Naive thymus-derived CD4-positive, alpha-beta T cell (primary cell): ENCODE measurements at regions not wholly inside any gene's neighbourhood (a gene's known extent, or its start where the extent isn't known, plus 50 kb on each side); places are given as distances from the start of the nearest gene placed in this dataset.
"Not testable (repeated sequence)": the region's sequence is repeated elsewhere in the genome, so short reads cannot be mapped to it uniquely, and the experiment has no call there.

Experiments
- ATAC-seq: fragments of 150-1000 bp; cut with Tn5 transposase; 2 replicates; pipeline ENCODE4 v1.10.0; 2021; ENCODE audit warnings: mild to moderate bottlenecking, moderate library complexity
- CTCF ChIA-PET: fragments of 350-600 bp; sonication (Branson Sonifier 250); formaldehyde crosslinking; loops from one replicate; lab custom pipeline; 2021; ENCODE audit warnings: antibody characterized with exemption; lab: Charles Lee
- POLR2A ChIA-PET: fragments of 350-600 bp; sonication (Branson Sonifier 250); formaldehyde crosslinking; loops from one replicate; lab custom pipeline; 2021; ENCODE audit warnings: antibody characterized with exemption, inconsistent platforms; lab: Charles Lee
- DNase-seq, 9 donors: peaks; one replicate each; pipeline versions ENCODE4 v3.0.0 to v3.0.0-alpha.2; 2020 to 2022; ENCODE audit warnings: mixed read lengths in 1 of 9
- H3K27ac ChIP-seq: one replicate; pipeline ENCODE4 v1.7.0; 2013; ENCODE audit warnings: mild to moderate bottlenecking, low read depth, low read length, moderate library complexity
- H3K27me3 ChIP-seq, 2 donors: one replicate each; pipeline ENCODE4 v1.7.0; 2013; ENCODE audit warnings: low read length in 2 of 2, mild to moderate bottlenecking in 2 of 2, moderate library complexity in 2 of 2; ENCODE audit not compliant: control insufficient read depth in 2 of 2, insufficient read depth in 2 of 2
- H3K36me3 ChIP-seq, 3 experiments: 1 replicate in 2 of 3; 2 replicates in 1 of 3; pipeline ENCODE4 v1.7.0; 2013; ENCODE audit warnings: low read length in 3 of 3, mild to moderate bottlenecking in 3 of 3, moderate library complexity in 1 of 3; ENCODE audit not compliant: insufficient read depth in 3 of 3, control insufficient read depth in 2 of 3
- H3K4me1 ChIP-seq, 2 donors: one replicate each; pipeline ENCODE4 v1.7.0; 2013; ENCODE audit warnings: low read length in 2 of 2, mild to moderate bottlenecking in 2 of 2, moderate library complexity in 1 of 2; ENCODE audit not compliant: control insufficient read depth in 2 of 2, insufficient read depth in 2 of 2
- H3K4me3 ChIP-seq: 2 replicates; pipeline ENCODE4 v1.7.0; 2013; ENCODE audit warnings: mild to moderate bottlenecking, low read length
- H3K9me3 ChIP-seq, 3 experiments: 1 replicate in 2 of 3; 2 replicates in 1 of 3; pipeline ENCODE4 v1.7.0; 2013; ENCODE audit warnings: low read length in 3 of 3; ENCODE audit not compliant: control insufficient read depth in 2 of 3
- H3K27ac Mint-ChIP-seq, 9 donors: one replicate each; pipeline ENCODE4 v1.8.0; 2020 to 2022; ENCODE audit warnings: mixed read lengths in 9 of 9, mild to moderate bottlenecking in 8 of 9, moderate library complexity in 5 of 9, inconsistent platforms in 2 of 9
- H3K27me3 Mint-ChIP-seq, 5 donors: one replicate each; pipeline ENCODE4 v1.8.0; 2021 to 2022; ENCODE audit warnings: mixed read lengths in 5 of 5, mild to moderate bottlenecking in 1 of 5
- H3K36me3 Mint-ChIP-seq, 5 donors: one replicate each; pipeline ENCODE4 v1.8.0; 2020 to 2022; ENCODE audit warnings: mixed read lengths in 5 of 5, mild to moderate bottlenecking in 3 of 5, inconsistent platforms in 1 of 5
- H3K4me1 Mint-ChIP-seq, 7 donors: one replicate each; pipeline ENCODE4 v1.8.0; 2020 to 2022; ENCODE audit warnings: mixed read lengths in 7 of 7, mild to moderate bottlenecking in 3 of 7, inconsistent platforms in 1 of 7
- H3K4me3 Mint-ChIP-seq, 10 donors: one replicate each; pipeline ENCODE4 v1.8.0; 2020 to 2022; ENCODE audit warnings: mild to moderate bottlenecking in 10 of 10, mixed read lengths in 10 of 10, moderate library complexity in 6 of 10, inconsistent platforms in 2 of 10
- H3K9me3 Mint-ChIP-seq, 11 donors: one replicate each; pipeline ENCODE4 v1.8.0; 2020 to 2022; ENCODE audit warnings: mixed read lengths in 11 of 11, mild to moderate bottlenecking in 4 of 11, inconsistent platforms in 1 of 11, moderate library complexity in 1 of 11
- intact Hi-C, 2 donors: fragments of 100-400 bp; cut with micrococcal nuclease; formaldehyde crosslinking; loops; one replicate each; pipeline ENCODE4 v1.15.1; 2023

- H3K4me3 Mint-ChIP-seq, H3K4me1 Mint-ChIP-seq, H3K4me3 ChIP-seq, H3K27me3 ChIP-seq, POLR2A ChIA-PET, H3K36me3 ChIP-seq, H3K36me3 Mint-ChIP-seq, CTCF ChIA-PET, ATAC-seq, H3K9me3 ChIP-seq, H3K27ac Mint-ChIP-seq, H3K4me1 ChIP-seq, H3K9me3 Mint-ChIP-seq, DNase-seq, intact Hi-C loops, H3K27ac ChIP-seq: not testable (repeated sequence)
- H3K27me3 Mint-ChIP-seq: peaks cover 4 to 21% (median 10%) of the 10 kb centered on the region in 5 donors
These were observed 479.9 kb upstream of the MAN1A1 start for GRCh38 chr6:119829499-119829898.

- Histone ChIP-seq H3K36me3 (no peaks in the 10 kb centered on the region), H3K4me3 (no peak overlapping the region), H3K9me3 (no peaks in the 10 kb centered on the region), H3K4me1 (no peaks in the 10 kb centered on the region), H3K27me3 (no peaks in the 10 kb centered on the region), H3K27ac (no peak overlapping the region)
- POLR2A ChIA-PET: no interaction called here
- Mint-ChIP-seq H3K36me3 (peaks cover 0 to 3% (median 0%) of the 10 kb centered on the region in 5 donors), H3K27me3 (peaks cover 4 to 21% (median 10%) of the 10 kb centered on the region in 5 donors), H3K27ac (no peak overlapping the region), H3K4me3 (no peak overlapping the region), H3K4me1 (peaks cover 0 to 2% (median 0%) of the 10 kb centered on the region in 7 donors), H3K9me3 (peaks cover 0 to 6% (median 0%) of the 10 kb centered on the region in 11 donors)
- CTCF ChIA-PET: interaction anchor here (0.6 kb wide), 1 partner anchor 34 kb away, joined by 3 read pairs; no protein-coding TSS in a partner anchor
- no peak for ATAC-seq
- no peak for DNase-seq
- intact Hi-C loops: no loop called here
These were observed 479.4 kb upstream of the MAN1A1 start for GRCh38 chr6:119829006-119829405.

GRCh38 chr6:119821380-119821779, 471.8 kb upstream of the MAN1A1 start:
- ATAC-seq (no peak), DNase-seq (no peak)
- POLR2A ChIA-PET: interaction anchor here (0.6 kb wide), 1 partner anchor 660 kb away, joined by 3 read pairs; no protein-coding TSS in a partner anchor
- Histone ChIP-seq H3K27ac (no peak overlapping the region), H3K9me3 (no peaks in the 10 kb centered on the region), H3K4me1 (no peaks in the 10 kb centered on the region), H3K27me3 (no peaks in the 10 kb centered on the region), H3K36me3 (no peaks in the 10 kb centered on the region), H3K4me3 (no peak overlapping the region)
- no peak overlapping the region for H3K27ac Mint-ChIP-seq
- H3K4me1 Mint-ChIP-seq: no peaks in the 10 kb centered on the region
- CTCF ChIA-PET: interaction anchor here (0.7 kb wide), 1 partner anchor 141 kb away, joined by 3 read pairs; no protein-coding TSS in a partner anchor
- no peaks in the 10 kb centered on the region for H3K36me3 Mint-ChIP-seq
- intact Hi-C loops: no loop called here
- no peak overlapping the region for H3K4me3 Mint-ChIP-seq
- peaks cover 0 to 1% (median 0%) of the 10 kb centered on the region in 11 donors for H3K9me3 Mint-ChIP-seq
- peaks cover 0 to 5% (median 4%) of the 10 kb centered on the region in 5 donors for H3K27me3 Mint-ChIP-seq

GRCh38 chr6:119818876-119819275, 469.3 kb upstream of the MAN1A1 start:
- intact Hi-C loops: no loop called here
- Mint-ChIP-seq H3K4me3 (no peak overlapping the region), H3K27ac (no peak overlapping the region), H3K4me1 (no peaks in the 10 kb centered on the region), H3K9me3 (peaks cover 0 to 1% (median 0%) of the 10 kb centered on the region in 11 donors), H3K36me3 (no peaks in the 10 kb centered on the region), H3K27me3 (peaks cover 0 to 5% (median 0%) of the 10 kb centered on the region in 5 donors)
- DNase-seq (no peak), ATAC-seq (no peak)
- H3K4me1 ChIP-seq: no peaks in the 10 kb centered on the region
- ChIA-PET POLR2A (no interaction called here), CTCF (interaction anchor here (0.6 kb wide), 1 partner anchor 234 kb away, joined by 3 read pairs; no protein-coding TSS in a partner anchor)
- H3K9me3 ChIP-seq: no peaks in the 10 kb centered on the region
- H3K36me3 ChIP-seq: no peaks in the 10 kb centered on the region
- no peak overlapping the region for H3K27ac ChIP-seq
- H3K27me3 ChIP-seq: no peaks in the 10 kb centered on the region
- H3K4me3 ChIP-seq: no peak overlapping the region

- Mint-ChIP-seq H3K9me3 (peaks cover 0 to 1% (median 0%) of the 10 kb centered on the region in 11 donors), H3K4me1 (no peaks in the 10 kb centered on the region), H3K36me3 (no peaks in the 10 kb centered on the region), H3K27me3 (no peaks in the 10 kb centered on the region), H3K27ac (no peak overlapping the region), H3K4me3 (no peak overlapping the region)
- Histone ChIP-seq H3K4me1 (no peaks in the 10 kb centered on the region), H3K27ac (no peak overlapping the region), H3K4me3 (no peak overlapping the region), H3K9me3 (no peaks in the 10 kb centered on the region), H3K36me3 (no peaks in the 10 kb centered on the region), H3K27me3 (no peaks in the 10 kb centered on the region)
- ChIA-PET POLR2A (no interaction called here), CTCF (no interaction called here)
- ATAC-seq (no peak), DNase-seq (no peak)
- intact Hi-C loops: no loop called here
These were observed 465.2 kb upstream of the MAN1A1 start for GRCh38 chr6:119814609-119815400.

GRCh38 chr6:119802464-119802863, 452.9 kb upstream of the MAN1A1 start:
- H3K27me3 ChIP-seq: no peaks in the 10 kb centered on the region
- no peak overlapping the region for H3K27ac Mint-ChIP-seq
- POLR2A ChIA-PET: no interaction called here

GRCh38 chr6:119801056-119801455, 451.5 kb upstream of the MAN1A1 start:
- ATAC-seq: no peak
- CTCF ChIA-PET: no interaction called here

More at GRCh38 chr6:119802464-119802863, 452.9 kb upstream of the MAN1A1 start:
- Histone ChIP-seq H3K27ac (no peak overlapping the region), H3K4me1 (no peaks in the 10 kb centered on the region), H3K9me3 (no peaks in the 10 kb centered on the region), H3K36me3 (no peaks in the 10 kb centered on the region), H3K4me3 (no peak overlapping the region)
- H3K36me3 Mint-ChIP-seq: no peaks in the 10 kb centered on the region
- CTCF ChIA-PET: no interaction called here
- no peaks in the 10 kb centered on the region for H3K4me1 Mint-ChIP-seq
- H3K9me3 Mint-ChIP-seq: no peaks in the 10 kb centered on the region
- DNase-seq: no peak
- H3K4me3 Mint-ChIP-seq: no peak overlapping the region
- intact Hi-C loops: no loop called here
- no peak for ATAC-seq
- peaks cover 0 to 10% (median 4%) of the 10 kb centered on the region in 5 donors for H3K27me3 Mint-ChIP-seq

More at GRCh38 chr6:119801056-119801455, 451.5 kb upstream of the MAN1A1 start:
- POLR2A ChIA-PET: no interaction called here
- Mint-ChIP-seq H3K4me1 (no peaks in the 10 kb centered on the region), H3K36me3 (no peaks in the 10 kb centered on the region), H3K9me3 (no peaks in the 10 kb centered on the region), H3K27me3 (peaks cover 0 to 10% (median 4%) of the 10 kb centered on the region in 5 donors), H3K27ac (no peak overlapping the region), H3K4me3 (no peak overlapping the region)
- Histone ChIP-seq H3K4me3 (no peak overlapping the region), H3K4me1 (no peaks in the 10 kb centered on the region), H3K27me3 (no peaks in the 10 kb centered on the region), H3K36me3 (no peaks in the 10 kb centered on the region), H3K27ac (no peak overlapping the region), H3K9me3 (no peaks in the 10 kb centered on the region)
- no peak for DNase-seq
- intact Hi-C loops: no loop called here
